ENCODE measurements at regions not wholly inside any gene's neighbourhood (a gene's known extent, or its start where the extent isn't known, plus 50 kb on each side); places are given as distances from the start of the nearest gene placed in this dataset.

DNA sequence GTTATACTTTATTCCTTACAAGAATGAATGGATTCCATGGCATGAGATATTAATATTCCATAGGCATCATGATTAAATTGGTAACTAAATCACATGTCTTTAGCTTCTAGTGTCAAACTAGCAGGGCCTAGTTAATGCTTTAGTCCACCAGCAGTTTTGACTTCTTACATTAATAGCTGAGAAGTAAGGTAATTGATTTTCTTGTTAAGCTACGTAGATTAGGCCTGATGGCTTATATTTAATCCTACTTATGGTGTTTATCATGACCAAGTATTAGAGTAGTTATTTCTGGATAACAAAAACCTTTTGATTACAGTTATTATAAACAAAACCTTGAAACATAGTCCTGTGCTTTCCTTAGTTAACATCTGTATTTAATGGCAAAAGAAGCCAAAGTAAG is 184.5 kb downstream of the TANC2 start:
- Histone ChIP-seq H3K9me3 (no peaks in the 10 kb centered on the region), H3K36me3 (no peaks in the 10 kb centered on the region), H3K27ac (peak overlapping the region in 1 of 2 donors; percentile 46), H3K4me3 (no peak overlapping the region), H3K4me1 (ENCODE audit: insufficient read depth) (no peaks in the 10 kb centered on the region), H3K27me3 (no peaks in the 10 kb centered on the region)
- no peak for DNase-seq
- no peak for TF ChIP-seq EP300 (IDR thresholded peaks at IDR 0.05)
- TF ChIP-seq, protein P1, sequence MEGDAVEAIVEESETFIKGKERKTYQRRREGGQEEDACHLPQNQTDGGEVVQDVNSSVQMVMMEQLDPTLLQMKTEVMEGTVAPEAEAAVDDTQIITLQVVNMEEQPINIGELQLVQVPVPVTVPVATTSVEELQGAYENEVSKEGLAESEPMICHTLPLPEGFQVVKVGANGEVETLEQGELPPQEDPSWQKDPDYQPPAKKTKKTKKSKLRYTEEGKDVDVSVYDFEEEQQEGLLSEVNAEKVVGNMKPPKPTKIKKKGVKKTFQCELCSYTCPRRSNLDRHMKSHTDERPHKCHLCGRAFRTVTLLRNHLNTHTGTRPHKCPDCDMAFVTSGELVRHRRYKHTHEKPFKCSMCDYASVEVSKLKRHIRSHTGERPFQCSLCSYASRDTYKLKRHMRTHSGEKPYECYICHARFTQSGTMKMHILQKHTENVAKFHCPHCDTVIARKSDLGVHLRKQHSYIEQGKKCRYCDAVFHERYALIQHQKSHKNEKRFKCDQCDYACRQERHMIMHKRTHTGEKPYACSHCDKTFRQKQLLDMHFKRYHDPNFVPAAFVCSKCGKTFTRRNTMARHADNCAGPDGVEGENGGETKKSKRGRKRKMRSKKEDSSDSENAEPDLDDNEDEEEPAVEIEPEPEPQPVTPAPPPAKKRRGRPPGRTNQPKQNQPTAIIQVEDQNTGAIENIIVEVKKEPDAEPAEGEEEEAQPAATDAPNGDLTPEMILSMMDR (IDR thresholded peaks at IDR 0.05), result no peak
- no peak for TF ChIP-seq POLR2A (IDR thresholded peaks at IDR 0.05)
- WGBS, 3 donors, result 45 to 73% (median 61%) methylated on average over 1 of the region's 1 CpG
- intact Hi-C loops (cut with DNase I), result no loop called here

DNA sequence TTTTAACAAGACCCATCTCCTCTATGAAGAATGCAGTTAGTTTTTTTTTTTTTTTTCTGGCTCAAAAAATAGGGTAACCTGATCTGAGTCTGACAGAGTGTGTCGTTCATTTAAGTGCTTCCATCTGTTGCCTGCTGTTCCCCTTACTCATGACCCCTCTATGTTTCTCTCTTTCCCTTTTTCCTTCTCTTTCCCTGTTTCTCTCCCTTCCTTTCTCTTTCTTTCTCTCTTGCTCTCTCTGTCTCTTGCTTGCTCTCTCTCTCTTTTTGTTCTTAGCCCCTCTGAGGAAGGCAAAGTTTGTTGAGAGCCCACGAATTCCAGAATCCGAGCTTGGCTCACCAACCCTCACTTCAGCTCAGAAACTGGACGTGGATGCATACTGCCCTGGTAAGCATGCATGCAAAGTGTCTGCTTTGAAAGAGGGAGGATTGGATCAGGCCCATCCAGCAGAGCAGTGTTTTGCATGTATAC is 185.0 kb downstream of the TANC2 start:
- peak in 1 of 5 donors; percentile 16 for DNase-seq
- no peak overlapping the region for H3K4me3 ChIP-seq
- no peaks in the 10 kb centered on the region for H3K27me3 ChIP-seq
- TF ChIP-seq EP300 (IDR thresholded peaks at IDR 0.05) (no peak), POLR2A (IDR thresholded peaks at IDR 0.05) (no peak)
- TF ChIP-seq, protein P1 (IDR thresholded peaks at IDR 0.05), result no peak
- no peaks in the 10 kb centered on the region for H3K4me1 ChIP-seq (ENCODE audit: insufficient read depth)
- no peaks in the 10 kb centered on the region for H3K9me3 ChIP-seq
- no peak overlapping the region for H3K27ac ChIP-seq
- H3K36me3 ChIP-seq, result no peaks in the 10 kb centered on the region
- intact Hi-C loops (cut with DNase I), result no loop called here
- WGBS, 3 donors, result 9 to 14% (median 10%) methylated on average over 4 of the region's 4 CpGs

DNA sequence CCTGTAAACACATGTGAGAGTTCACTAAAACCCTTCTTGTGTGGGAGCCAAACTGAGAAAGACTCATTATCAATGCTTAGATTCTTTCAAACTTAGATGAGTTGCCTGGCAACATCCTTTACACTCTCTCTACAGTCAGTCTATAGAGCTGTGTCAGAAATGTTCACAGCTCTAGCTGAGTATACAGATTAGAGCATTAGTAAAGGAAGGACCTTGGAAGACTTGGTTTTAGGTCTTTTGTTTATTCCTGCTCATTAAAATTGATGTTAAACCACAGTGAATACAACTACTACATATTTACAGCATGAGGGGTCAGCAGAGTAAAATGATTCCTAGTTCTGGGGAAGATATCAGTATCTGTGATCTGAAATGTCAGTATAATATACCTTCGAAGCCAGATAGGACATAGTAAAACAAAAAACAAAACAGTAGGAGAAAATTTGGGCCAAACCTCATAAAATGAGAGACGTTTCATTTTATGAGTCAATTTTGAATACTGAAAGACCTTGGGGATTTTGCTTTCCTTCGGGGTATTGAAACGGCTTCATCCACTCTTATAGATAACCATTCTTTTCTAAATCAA is 186.0 kb downstream of the TANC2 start:
- Histone ChIP-seq H3K4me3 (no peak overlapping the region), H3K9me3 (no peaks in the 10 kb centered on the region), H3K27me3 (no peaks in the 10 kb centered on the region), H3K4me1 (ENCODE audit: insufficient read depth) (no peaks in the 10 kb centered on the region), H3K27ac (no peak overlapping the region), H3K36me3 (no peaks in the 10 kb centered on the region)
- 29 to 42% (median 31%) methylated on average over 4 of the region's 4 CpGs for WGBS, 3 donors
- intact Hi-C loops (cut with DNase I), result no loop called here
- no peak for DNase-seq
- no peak for TF ChIP-seq POLR2A (IDR thresholded peaks at IDR 0.05)
- TF ChIP-seq, protein P1 (IDR thresholded peaks at IDR 0.05), result no peak
- TF ChIP-seq EP300 (IDR thresholded peaks at IDR 0.05), result no peak

- WGBS, 3 donors, result 65 to 71% (median 68%) methylated on average over 1 of the region's 1 CpG
- no peaks in the 10 kb centered on the region for H3K9me3 ChIP-seq
- H3K4me3 ChIP-seq, result no peak overlapping the region
- no peak for DNase-seq
- no peak overlapping the region for H3K27ac ChIP-seq
- H3K27me3 ChIP-seq, result no peaks in the 10 kb centered on the region
- TF ChIP-seq, protein P1 (IDR thresholded peaks at IDR 0.05), result no peak
- TF ChIP-seq EP300 (IDR thresholded peaks at IDR 0.05) (no peak), POLR2A (IDR thresholded peaks at IDR 0.05) (no peak)
- no peaks in the 10 kb centered on the region for H3K36me3 ChIP-seq
- intact Hi-C loops (cut with DNase I), result no loop called here
- no peaks in the 10 kb centered on the region for H3K4me1 ChIP-seq (ENCODE audit: insufficient read depth)
These were observed 187.5 kb downstream of the TANC2 start for GRCh38 chr17:63153488-63153887.

All from ovary (tissue), 7 donors.